Caco-2 (cell line): ENCODE measurements at regions not wholly inside any gene's neighbourhood (a gene's known extent, or its start where the extent isn't known, plus 50 kb on each side); places are given as distances from the start of the nearest gene placed in this dataset.

Source experiments
- BruUV-seq: library from RNA; stranded (reverse); fragments of 400-500 nt; replicated peaks from 2 replicates; lab custom pipeline; 2021; lab: Mats Ljungman, UMichigan
- CTCF ChIA-PET: fragments of 300-600 bp; sonication (Branson Sonifier 250); formaldehyde crosslinking; loops from one replicate; lab custom pipeline; 2022; ENCODE audit warnings: antibody characterized with exemption; lab: Charles Lee
- POLR2A ChIA-PET: fragments of 300-600 bp; sonication (Branson Sonifier 250); formaldehyde crosslinking; loops from one replicate; lab custom pipeline; 2022; ENCODE audit warnings: antibody characterized with exemption; lab: Charles Lee
- DNase-seq, 2 experiments: peaks; one replicate each; pipeline versions ENCODE4 v3.0.0 to v3.0.0-alpha.2; 2020 to 2022
- H3K27me3 ChIP-seq: replicated peaks from 2 replicates; pipeline ENCODE4 v1.6.0; 2011; ENCODE audit warnings: low read length; ENCODE audit not compliant: control insufficient read depth, insufficient read depth
- H3K36me3 ChIP-seq: 2 replicates; pipeline ENCODE4 v1.5.1; 2011; ENCODE audit warnings: low read length; ENCODE audit not compliant: control insufficient read depth, insufficient read depth
- H3K4me1 ChIP-seq: fragments of 250-450 bp; sonication (Bioruptor Pico); 2 replicates; pipeline ENCODE4 v1.5.1; 2020; ENCODE audit warnings: mild to moderate bottlenecking
- H3K4me3 ChIP-seq: 2 replicates; pipeline ENCODE4 v1.5.1; 2011; ENCODE audit warnings: low read depth, mild to moderate bottlenecking, control low read depth, low read length
- H3K9me3 ChIP-seq: fragments of 250-450 bp; sonication (Bioruptor Pico); 2 replicates; pipeline ENCODE4 v1.5.1; 2020; ENCODE audit warnings: mild to moderate bottlenecking, moderate library complexity
- H3K27ac Mint-ChIP-seq: one replicate; pipeline ENCODE4 v1.8.0; 2022; ENCODE audit warnings: mixed read lengths; ENCODE audit not compliant: unreplicated experiment
- H3K27me3 Mint-ChIP-seq: one replicate; pipeline ENCODE4 v1.8.0; 2022; ENCODE audit warnings: mixed read lengths; ENCODE audit not compliant: insufficient read depth, unreplicated experiment
- H3K36me3 Mint-ChIP-seq: one replicate; pipeline ENCODE4 v1.8.0; 2022; ENCODE audit warnings: mild to moderate bottlenecking, mixed read lengths; ENCODE audit not compliant: insufficient read depth, unreplicated experiment
- H3K4me1 Mint-ChIP-seq: one replicate; pipeline ENCODE4 v1.8.0; 2022; ENCODE audit warnings: low read depth, mixed read lengths; ENCODE audit not compliant: unreplicated experiment
- H3K4me3 Mint-ChIP-seq: one replicate; pipeline ENCODE4 v1.8.0; 2022; ENCODE audit warnings: mild to moderate bottlenecking, moderate library complexity, mixed read lengths; ENCODE audit not compliant: unreplicated experiment
- H3K9me3 Mint-ChIP-seq: one replicate; pipeline ENCODE4 v1.8.0; 2022; ENCODE audit warnings: mixed read lengths; ENCODE audit not compliant: unreplicated experiment
- intact Hi-C: fragments of 100-400 bp; cut with micrococcal nuclease; formaldehyde crosslinking; loops from one replicate; pipeline ENCODE4 v1.10.0; 2022; ENCODE audit not compliant: unreplicated experiment
- TF ChIP-seq, protein P1 (sequence below), 2 experiments: fragments of 200-600 bp in 1 of 2; IDR thresholded peaks; 1 replicate in 1 of 2; 2 replicates in 1 of 2; pipeline versions ENCODE4 v1.5.1 to v1.8.0; 2011 to 2022; ENCODE audit warnings: antibody characterized with exemption in 1 of 2, control low read depth in 1 of 2, inconsistent platforms in 1 of 2, low read depth in 1 of 2, low read length in 1 of 2, mild to moderate bottlenecking in 1 of 2, moderate library complexity in 1 of 2; ENCODE audit not compliant: insufficient read depth in 1 of 2, severe bottlenecking in 1 of 2, unreplicated experiment in 1 of 2

DNA sequence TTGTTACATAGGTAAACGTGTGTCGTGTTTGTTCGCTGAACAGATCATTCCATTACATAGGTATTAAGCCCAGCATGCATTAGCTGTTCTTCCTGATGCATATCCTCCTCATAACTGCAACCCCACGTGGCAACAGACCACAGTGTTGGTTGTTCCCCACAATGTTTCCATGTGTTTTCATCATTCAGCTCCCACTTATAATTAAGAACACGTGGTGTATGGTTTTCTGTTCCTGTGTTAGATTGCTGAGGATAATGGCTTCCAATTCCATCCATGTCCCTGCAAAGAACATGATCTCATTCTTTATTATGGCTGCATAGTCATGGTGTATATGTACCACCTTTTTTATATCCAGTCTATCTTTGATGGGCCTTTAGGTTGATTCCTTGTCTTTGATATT, 1071.1 kb downstream of the SLC16A7 start:
- CTCF ChIA-PET: no interaction called here
- no TSS peak for BruUV-seq
- H3K27ac Mint-ChIP-seq: no peak overlapping the region

DNA sequence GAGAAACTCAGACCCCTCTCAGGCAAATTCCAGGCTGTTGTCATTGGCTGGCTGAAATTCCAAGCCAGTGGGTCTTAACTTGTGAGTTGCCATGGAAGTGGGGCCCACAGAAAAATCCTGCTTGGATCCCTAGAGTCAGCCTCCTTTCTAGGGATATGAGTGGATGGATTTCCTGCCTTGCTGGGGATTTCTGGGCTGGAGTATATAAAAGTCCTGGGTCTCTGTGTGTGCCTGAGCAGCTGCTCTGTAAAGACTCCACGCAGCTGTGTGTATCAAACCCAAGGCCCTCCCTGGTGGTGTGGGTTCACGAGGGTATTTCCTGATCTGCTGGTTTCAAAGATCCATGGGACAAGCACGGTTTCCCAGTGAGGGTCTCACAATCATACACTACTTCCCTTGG, 1077.1 kb downstream of the SLC16A7 start:
- Mint-ChIP-seq H3K4me3 (no peak overlapping the region), H3K4me1 (no peaks in the 10 kb centered on the region), H3K27ac (no peak overlapping the region), H3K36me3 (no peaks in the 10 kb centered on the region), H3K27me3 (no peaks in the 10 kb centered on the region), H3K9me3 (no peaks in the 10 kb centered on the region)
- no peaks in the 10 kb centered on the region for H3K9me3 ChIP-seq
- POLR2A ChIA-PET: no interaction called here
- H3K4me3 ChIP-seq: no peak overlapping the region
- CTCF ChIA-PET: no interaction called here
- no peaks in the 10 kb centered on the region for H3K36me3 ChIP-seq
- DNase-seq: no peak
- H3K27me3 ChIP-seq: no peaks in the 10 kb centered on the region
- intact Hi-C loops: no loop called here
- TF ChIP-seq, protein P1, sequence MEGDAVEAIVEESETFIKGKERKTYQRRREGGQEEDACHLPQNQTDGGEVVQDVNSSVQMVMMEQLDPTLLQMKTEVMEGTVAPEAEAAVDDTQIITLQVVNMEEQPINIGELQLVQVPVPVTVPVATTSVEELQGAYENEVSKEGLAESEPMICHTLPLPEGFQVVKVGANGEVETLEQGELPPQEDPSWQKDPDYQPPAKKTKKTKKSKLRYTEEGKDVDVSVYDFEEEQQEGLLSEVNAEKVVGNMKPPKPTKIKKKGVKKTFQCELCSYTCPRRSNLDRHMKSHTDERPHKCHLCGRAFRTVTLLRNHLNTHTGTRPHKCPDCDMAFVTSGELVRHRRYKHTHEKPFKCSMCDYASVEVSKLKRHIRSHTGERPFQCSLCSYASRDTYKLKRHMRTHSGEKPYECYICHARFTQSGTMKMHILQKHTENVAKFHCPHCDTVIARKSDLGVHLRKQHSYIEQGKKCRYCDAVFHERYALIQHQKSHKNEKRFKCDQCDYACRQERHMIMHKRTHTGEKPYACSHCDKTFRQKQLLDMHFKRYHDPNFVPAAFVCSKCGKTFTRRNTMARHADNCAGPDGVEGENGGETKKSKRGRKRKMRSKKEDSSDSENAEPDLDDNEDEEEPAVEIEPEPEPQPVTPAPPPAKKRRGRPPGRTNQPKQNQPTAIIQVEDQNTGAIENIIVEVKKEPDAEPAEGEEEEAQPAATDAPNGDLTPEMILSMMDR (IDR thresholded peaks at IDR 0.05; ENCODE audit: insufficient read depth in 1 of 2, low read depth in 1 of 2, low read length in 1 of 2, severe bottlenecking in 1 of 2, unreplicated experiment in 1 of 2): no peak
- H3K4me1 ChIP-seq: no peaks in the 10 kb centered on the region
- no TSS peak for BruUV-seq

More for the DNA sequence above, 1071.1 kb downstream of the SLC16A7 start:
- Histone ChIP-seq H3K4me1 (no peaks in the 10 kb centered on the region), H3K4me3 (no peak overlapping the region), H3K27me3 (no peaks in the 10 kb centered on the region), H3K9me3 (no peaks in the 10 kb centered on the region), H3K36me3 (no peaks in the 10 kb centered on the region)
- Mint-ChIP-seq H3K4me1 (no peaks in the 10 kb centered on the region), H3K36me3 (no peaks in the 10 kb centered on the region), H3K27me3 (no peaks in the 10 kb centered on the region), H3K4me3 (no peak overlapping the region), H3K9me3 (no peaks in the 10 kb centered on the region)
- TF ChIP-seq, protein P1 (IDR thresholded peaks at IDR 0.05; ENCODE audit: insufficient read depth in 1 of 2, low read depth in 1 of 2, low read length in 1 of 2, severe bottlenecking in 1 of 2, unreplicated experiment in 1 of 2): no peak
- DNase-seq: no peak
- POLR2A ChIA-PET: no interaction called here
- intact Hi-C loops: no loop called here

DNA sequence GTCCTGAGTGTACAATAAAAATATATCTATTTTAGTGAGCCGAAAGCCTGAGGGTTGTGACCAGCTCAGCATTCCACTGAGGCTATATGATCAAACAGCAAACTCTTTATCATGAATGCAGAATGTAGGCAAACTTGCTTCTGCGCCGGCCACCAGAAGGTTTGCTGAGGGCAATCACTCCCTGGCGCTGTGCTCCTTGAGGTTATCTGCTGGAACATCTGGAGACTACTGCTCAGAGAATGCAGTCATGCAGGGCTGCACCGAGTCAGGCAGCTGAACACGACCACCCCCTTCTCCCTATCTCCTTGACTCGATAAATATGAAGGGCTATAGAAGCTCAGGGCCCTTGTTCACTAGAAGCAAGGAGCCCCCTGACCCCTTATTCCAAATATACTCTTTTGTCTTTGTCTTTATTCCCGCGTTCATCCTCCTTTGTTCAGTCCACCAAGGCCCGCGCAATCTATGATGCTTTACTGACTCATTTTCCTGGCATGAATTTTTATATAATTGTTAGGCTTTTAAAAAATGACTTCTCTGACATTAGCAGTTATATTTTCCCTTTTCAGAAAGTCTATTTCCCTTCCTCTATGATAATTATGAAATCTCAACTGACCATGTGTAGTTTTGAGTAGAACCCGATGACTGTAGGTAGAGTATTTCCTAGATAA, 1089.3 kb downstream of the SLC16A7 start:
- no TSS peak for BruUV-seq
- Histone ChIP-seq H3K4me3 (no peak overlapping the region), H3K27me3 (no peaks in the 10 kb centered on the region), H3K9me3 (no peaks in the 10 kb centered on the region), H3K4me1 (no peaks in the 10 kb centered on the region), H3K36me3 (no peaks in the 10 kb centered on the region)
- no peak overlapping the region for H3K4me3 Mint-ChIP-seq
- TF ChIP-seq, protein P1 (IDR thresholded peaks at IDR 0.05; ENCODE audit: insufficient read depth in 1 of 2, low read depth in 1 of 2, low read length in 1 of 2, severe bottlenecking in 1 of 2, unreplicated experiment in 1 of 2): peak in 1 of 2 experiments; percentile 50
- intact Hi-C loops: loop anchor here (1.0 to 5.0 kb wide), 3 partner anchors 293 to 1508 kb away; a partner anchor contains a TSS
- POLR2A ChIA-PET: interaction anchor here (0.6 kb wide), 1 partner anchor 1028 kb away, joined by 3 read pairs; no protein-coding TSS in a partner anchor
- no peak overlapping the region for H3K27ac Mint-ChIP-seq
- peak in 1 of 2 experiments; percentile 7 for DNase-seq
- CTCF ChIA-PET: no interaction called here
- no peaks in the 10 kb centered on the region for H3K9me3 Mint-ChIP-seq
- no peaks in the 10 kb centered on the region for H3K4me1 Mint-ChIP-seq
- no peaks in the 10 kb centered on the region for H3K27me3 Mint-ChIP-seq
- H3K36me3 Mint-ChIP-seq: no peaks in the 10 kb centered on the region
